ENCODE measurements at regions not wholly inside any gene's neighbourhood (a gene's known extent, or its start where the extent isn't known, plus 50 kb on each side); places are given as distances from the start of the nearest gene placed in this dataset.

- Histone ChIP-seq H3K9me3 (ENCODE audit: control insufficient read depth, insufficient read depth, low read depth, low read length) (no peaks in the 10 kb centered on the region), H3K36me3 (ENCODE audit: control insufficient read depth in 2 of 2, insufficient read depth in 1 of 2, low read length in 2 of 2) (no peaks in the 10 kb centered on the region), H3K27ac (ENCODE audit: extremely low read depth, low read depth, low read length) (no peak overlapping the region), H3K4me3 (ENCODE audit: low read depth, low read length) (no peak overlapping the region), H3K4me1 (ENCODE audit: control insufficient read depth, insufficient read depth, low read length) (no peaks in the 10 kb centered on the region)
- ChIA-PET POLR2A (no interaction called here), CTCF (interaction anchor here (0.6 kb wide), 1 partner anchor 318 kb away, joined by 3 read pairs; no protein-coding TSS in a partner anchor)
- TF ChIP-seq ZNF433 (tag by site-specific recombination; IDR thresholded peaks at IDR 0.05; ENCODE audit: low read depth) (no peak), RBAK (tag by site-specific recombination; IDR thresholded peaks at IDR 0.05) (no peak), ZNF311 (tag by site-specific recombination; IDR thresholded peaks at IDR 0.05; ENCODE audit: borderline replicate concordance) (no peak), KLF10 (tag by site-specific recombination; IDR thresholded peaks at IDR 0.05) (no peak), HOXA7 (CRISPR knock-in tag; IDR thresholded peaks at IDR 0.05; ENCODE audit: borderline replicate concordance) (no peak)
Measured at GRCh38 chr6:54044059-54044458, 67.2 kb upstream of the MLIP start.

- no peaks in the 10 kb centered on the region for H3K36me3 ChIP-seq (ENCODE audit: control insufficient read depth in 2 of 2, insufficient read depth in 1 of 2, low read length in 2 of 2)
- no peaks in the 10 kb centered on the region for H3K9me3 ChIP-seq (ENCODE audit: control insufficient read depth, insufficient read depth, low read depth, low read length)
- POLR2A ChIA-PET: no interaction called here
- H3K4me1 ChIP-seq (ENCODE audit: control insufficient read depth, insufficient read depth, low read length): no peaks in the 10 kb centered on the region; the same call in 1 of the 2 replicates
- TF ChIP-seq ZNF24 (tag by site-specific recombination; IDR thresholded peaks at IDR 0.05) (no peak), ZNF214 (tag by site-specific recombination; IDR thresholded peaks at IDR 0.05; ENCODE audit: borderline replicate concordance) (no peak), HIC1 (tag by site-specific recombination; IDR thresholded peaks at IDR 0.05) (no peak), OSR2 (tag by site-specific recombination; IDR thresholded peaks at IDR 0.05) (no peak), ZNF514 (tag by site-specific recombination; IDR thresholded peaks at IDR 0.05) (no peak), ZNF624 (tag by site-specific recombination; IDR thresholded peaks at IDR 0.05) (no peak), ZBTB7A (tag by site-specific recombination; IDR thresholded peaks at IDR 0.05; ENCODE audit: low read depth) (no peak), YY2 (tag by site-specific recombination; IDR thresholded peaks at IDR 0.05) (no peak), ZSCAN16 (tag by site-specific recombination; IDR thresholded peaks at IDR 0.05) (no peak), ZNF302 (tag by site-specific recombination; IDR thresholded peaks at IDR 0.05; ENCODE audit: low read depth) (no peak), INSM2 (tag by site-specific recombination; IDR thresholded peaks at IDR 0.05) (no peak), ZNF174 (tag by site-specific recombination; IDR thresholded peaks at IDR 0.05) (no peak)
- CTCF ChIA-PET: interaction anchor here (1.3 kb wide), 1 partner anchor 60 kb away, joined by 4 read pairs; no protein-coding TSS in a partner anchor
- no peak overlapping the region for H3K4me3 ChIP-seq (ENCODE audit: low read depth, low read length)
- H3K27ac ChIP-seq (ENCODE audit: extremely low read depth, low read depth, low read length): no peak overlapping the region
Measured at GRCh38 chr6:54048782-54049181, 62.5 kb upstream of the MLIP start.

- ChIA-PET POLR2A (no interaction called here), CTCF (interaction anchor here (1.5 kb wide), 1 partner anchor 94 kb away, joined by 3 read pairs; no protein-coding TSS in a partner anchor)
- H3K36me3 ChIP-seq (ENCODE audit: control insufficient read depth in 2 of 2, insufficient read depth in 1 of 2, low read length in 2 of 2): no peaks in the 10 kb centered on the region
- H3K27ac ChIP-seq (ENCODE audit: extremely low read depth, low read depth, low read length): no peak overlapping the region
- H3K4me3 ChIP-seq (ENCODE audit: low read depth, low read length): no peak overlapping the region
- H3K9me3 ChIP-seq (ENCODE audit: control insufficient read depth, insufficient read depth, low read depth, low read length): no peaks in the 10 kb centered on the region
- H3K4me1 ChIP-seq (ENCODE audit: control insufficient read depth, insufficient read depth, low read length): peaks cover 3% of the 10 kb centered on the region; the same call in 1 of the 2 replicates
- no peak for TF ChIP-seq SETDB1 (IDR thresholded peaks at IDR 0.05; ENCODE audit: insufficient read length, low read length)
- no peak for TF ChIP-seq ZNF24 (tag by site-specific recombination; IDR thresholded peaks at IDR 0.05)
Measured at GRCh38 chr6:54050750-54051149, 60.5 kb upstream of the MLIP start.

All from HEK293 (cell line).